ENCODE measurements at regions not wholly inside any gene's neighbourhood (a gene's known extent, or its start where the extent isn't known, plus 50 kb on each side); places are given as distances from the start of the nearest gene placed in this dataset.

DNA sequence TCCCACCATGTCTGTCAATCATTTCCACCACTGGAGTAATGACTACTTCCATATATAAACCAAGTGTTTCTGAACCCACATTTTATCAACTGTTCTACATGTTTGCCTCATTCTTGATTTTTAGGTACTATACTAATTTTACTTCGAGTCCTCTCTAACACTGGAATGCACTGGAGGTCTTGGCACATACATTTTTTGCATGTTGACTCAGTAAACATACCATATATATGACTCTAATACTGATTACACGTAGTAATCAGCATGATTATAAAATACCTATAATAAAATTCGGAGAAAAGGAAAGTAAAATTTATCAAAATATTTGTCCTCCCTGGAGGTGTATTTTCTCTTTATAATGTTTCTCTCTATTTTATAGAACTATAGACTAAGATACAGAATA, 621.7 kb upstream of the NUDT12 start:
- H3K36me3 ChIP-seq (ENCODE audit: control insufficient read depth in 2 of 2, insufficient read depth in 2 of 2, low read length in 2 of 2): no peaks in the 10 kb centered on the region
- no peaks in the 10 kb centered on the region for H3K9me3 ChIP-seq (ENCODE audit: control insufficient read depth in 2 of 2, low read length in 2 of 2)
- no peak overlapping the region for H3K4me3 ChIP-seq (ENCODE audit: low read length in 2 of 2)
- no peak overlapping the region for H3K27ac ChIP-seq (ENCODE audit: low read depth in 2 of 2, low read length in 2 of 2)
- H3K27me3 ChIP-seq (ENCODE audit: control insufficient read depth in 2 of 2, insufficient read depth in 2 of 2, low read length in 2 of 2): no peaks in the 10 kb centered on the region
- H3K9ac ChIP-seq (ENCODE audit: low read depth in 1 of 2, low read length in 2 of 2): no peak overlapping the region
- H3K4me1 ChIP-seq (ENCODE audit: control insufficient read depth in 2 of 2, insufficient read depth in 2 of 2, low read length in 2 of 2): no peaks in the 10 kb centered on the region

DNA sequence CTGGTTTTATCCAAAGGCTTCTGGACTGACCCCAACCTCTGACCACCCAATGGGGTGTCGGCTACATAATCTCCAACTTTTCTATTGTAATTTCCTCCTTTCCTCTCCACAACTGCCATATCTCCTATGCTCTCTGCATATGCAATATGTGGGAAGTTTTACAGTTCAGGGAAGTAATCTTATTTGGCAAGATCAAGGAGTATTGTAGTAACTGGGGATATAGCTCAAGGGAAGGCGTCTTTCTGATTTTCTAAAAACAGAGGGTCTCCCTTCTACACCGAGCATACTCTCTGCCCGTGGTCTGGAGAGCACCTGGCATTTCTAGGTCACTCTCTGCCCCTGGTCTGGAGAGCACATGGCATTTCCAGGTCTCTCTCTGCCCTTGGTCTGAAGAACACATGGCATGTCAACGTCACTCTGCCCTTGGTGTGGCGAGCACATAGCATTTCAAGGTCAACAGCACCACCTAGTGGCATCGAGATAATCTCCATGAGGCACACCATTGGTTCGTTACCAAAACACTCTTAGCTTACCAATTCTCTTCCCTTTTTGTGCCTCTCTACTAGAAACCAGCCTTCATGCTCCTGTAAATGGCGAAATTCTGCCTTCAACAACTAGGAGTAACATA, 616.4 kb upstream of the NUDT12 start:
- no peak overlapping the region for H3K9ac ChIP-seq (ENCODE audit: low read depth in 1 of 2, low read length in 2 of 2)

DNA sequence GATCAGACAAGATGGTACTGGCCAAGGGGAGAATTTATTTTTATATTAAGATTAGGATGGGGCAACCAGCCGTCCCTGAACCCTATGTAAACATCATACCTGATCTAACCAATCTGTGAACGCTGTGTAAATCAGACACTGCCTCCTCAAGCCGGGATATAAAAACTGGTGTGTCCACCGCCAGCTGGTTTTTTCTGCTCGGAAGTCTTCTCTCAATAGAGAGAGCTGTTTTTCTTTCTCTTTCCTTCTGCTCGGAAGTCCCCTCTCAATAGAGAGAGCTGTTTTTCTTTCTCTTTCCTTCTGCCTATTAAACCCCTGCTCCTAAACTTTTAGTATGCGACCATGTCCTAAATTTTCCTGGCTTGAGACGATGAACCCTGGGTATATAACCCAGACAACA, 615.5 kb upstream of the NUDT12 start:
- H3K36me3 ChIP-seq (ENCODE audit: control insufficient read depth in 2 of 2, insufficient read depth in 2 of 2, low read length in 2 of 2): no peaks in the 10 kb centered on the region
- H3K4me1 ChIP-seq (ENCODE audit: control insufficient read depth in 2 of 2, insufficient read depth in 2 of 2, low read length in 2 of 2): no peaks in the 10 kb centered on the region
- no peak overlapping the region for H3K27ac ChIP-seq (ENCODE audit: low read depth in 2 of 2, low read length in 2 of 2)
- peaks cover 0 to 4% of the 10 kb centered on the region in 2 donors for H3K9me3 ChIP-seq (ENCODE audit: control insufficient read depth in 2 of 2, low read length in 2 of 2)
- H3K9ac ChIP-seq (ENCODE audit: low read depth in 1 of 2, low read length in 2 of 2): no peak overlapping the region
- H3K27me3 ChIP-seq (ENCODE audit: control insufficient read depth in 2 of 2, insufficient read depth in 2 of 2, low read length in 2 of 2): no peaks in the 10 kb centered on the region
- H3K4me3 ChIP-seq (ENCODE audit: low read length in 2 of 2): no peak overlapping the region

More for the DNA sequence above, 616.4 kb upstream of the NUDT12 start:
- no peaks in the 10 kb centered on the region for H3K4me1 ChIP-seq (ENCODE audit: control insufficient read depth in 2 of 2, insufficient read depth in 2 of 2, low read length in 2 of 2)
- peaks cover 0 to 4% of the 10 kb centered on the region in 2 donors for H3K9me3 ChIP-seq (ENCODE audit: control insufficient read depth in 2 of 2, low read length in 2 of 2)
- no peaks in the 10 kb centered on the region for H3K27me3 ChIP-seq (ENCODE audit: control insufficient read depth in 2 of 2, insufficient read depth in 2 of 2, low read length in 2 of 2)
- H3K27ac ChIP-seq (ENCODE audit: low read depth in 2 of 2, low read length in 2 of 2): no peak overlapping the region
- H3K4me3 ChIP-seq (ENCODE audit: low read length in 2 of 2): no peak overlapping the region
- H3K36me3 ChIP-seq (ENCODE audit: control insufficient read depth in 2 of 2, insufficient read depth in 2 of 2, low read length in 2 of 2): no peaks in the 10 kb centered on the region

DNA sequence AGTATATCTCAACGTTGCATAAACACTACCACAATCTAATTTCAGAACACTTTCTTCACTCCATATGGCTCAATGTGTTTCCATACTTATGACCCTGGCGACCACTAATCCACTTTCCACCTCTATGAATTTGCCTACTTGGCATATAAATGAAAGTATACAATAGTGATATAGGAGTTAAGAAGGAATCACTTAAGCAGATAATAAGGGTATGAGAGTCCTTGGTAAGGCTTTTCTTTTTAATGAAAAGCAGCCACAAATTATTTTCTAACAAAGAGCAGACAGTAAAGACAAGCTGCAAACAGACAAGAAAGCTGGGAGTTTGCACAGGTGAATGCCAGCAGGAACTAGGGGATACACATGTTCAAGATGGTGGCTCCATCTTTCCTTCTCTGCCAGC, 615.1 kb upstream of the NUDT12 start:
- Histone ChIP-seq H3K27ac (ENCODE audit: low read depth in 2 of 2, low read length in 2 of 2) (no peak overlapping the region), H3K9me3 (ENCODE audit: control insufficient read depth in 2 of 2, low read length in 2 of 2) (peaks cover 0 to 4% of the 10 kb centered on the region in 2 donors), H3K36me3 (ENCODE audit: control insufficient read depth in 2 of 2, insufficient read depth in 2 of 2, low read length in 2 of 2) (no peaks in the 10 kb centered on the region)

DNA sequence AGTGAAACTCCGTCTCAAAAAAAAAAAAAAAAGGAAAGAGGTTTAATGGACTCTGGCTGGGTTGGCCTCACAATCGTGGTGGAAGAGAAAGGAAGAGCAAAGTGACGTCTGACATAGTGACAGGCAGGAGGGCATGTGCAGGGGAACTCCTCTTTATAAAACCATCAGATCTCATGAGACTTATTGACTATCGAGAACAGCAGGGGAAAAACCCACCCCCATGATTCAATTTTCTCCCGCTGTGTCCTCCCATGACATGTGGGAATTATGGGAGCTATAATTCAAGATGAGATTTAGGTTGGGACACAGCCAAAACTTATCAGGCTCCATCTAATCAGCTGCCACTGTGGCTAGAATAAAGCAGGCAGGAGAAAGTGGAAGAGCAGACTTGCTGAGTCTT, 610.4 kb upstream of the NUDT12 start:
- H3K4me1 ChIP-seq (ENCODE audit: control insufficient read depth in 2 of 2, insufficient read depth in 2 of 2, low read length in 2 of 2): no peaks in the 10 kb centered on the region
- no peak overlapping the region for H3K9ac ChIP-seq (ENCODE audit: low read depth in 1 of 2, low read length in 2 of 2)
- no peak overlapping the region for H3K27ac ChIP-seq (ENCODE audit: low read depth in 2 of 2, low read length in 2 of 2)
- H3K27me3 ChIP-seq (ENCODE audit: control insufficient read depth in 2 of 2, insufficient read depth in 2 of 2, low read length in 2 of 2): no peaks in the 10 kb centered on the region
- H3K4me3 ChIP-seq (ENCODE audit: low read length in 2 of 2): no peak overlapping the region
- H3K9me3 ChIP-seq (ENCODE audit: control insufficient read depth in 2 of 2, low read length in 2 of 2): no peaks in the 10 kb centered on the region
- H3K36me3 ChIP-seq (ENCODE audit: control insufficient read depth in 2 of 2, insufficient read depth in 2 of 2, low read length in 2 of 2): no peaks in the 10 kb centered on the region

More for the DNA sequence above, 615.1 kb upstream of the NUDT12 start:
- no peak overlapping the region for H3K9ac ChIP-seq (ENCODE audit: low read depth in 1 of 2, low read length in 2 of 2)
- no peaks in the 10 kb centered on the region for H3K27me3 ChIP-seq (ENCODE audit: control insufficient read depth in 2 of 2, insufficient read depth in 2 of 2, low read length in 2 of 2)
- H3K4me3 ChIP-seq (ENCODE audit: low read length in 2 of 2): no peak overlapping the region
- H3K4me1 ChIP-seq (ENCODE audit: control insufficient read depth in 2 of 2, insufficient read depth in 2 of 2, low read length in 2 of 2): no peaks in the 10 kb centered on the region

DNA sequence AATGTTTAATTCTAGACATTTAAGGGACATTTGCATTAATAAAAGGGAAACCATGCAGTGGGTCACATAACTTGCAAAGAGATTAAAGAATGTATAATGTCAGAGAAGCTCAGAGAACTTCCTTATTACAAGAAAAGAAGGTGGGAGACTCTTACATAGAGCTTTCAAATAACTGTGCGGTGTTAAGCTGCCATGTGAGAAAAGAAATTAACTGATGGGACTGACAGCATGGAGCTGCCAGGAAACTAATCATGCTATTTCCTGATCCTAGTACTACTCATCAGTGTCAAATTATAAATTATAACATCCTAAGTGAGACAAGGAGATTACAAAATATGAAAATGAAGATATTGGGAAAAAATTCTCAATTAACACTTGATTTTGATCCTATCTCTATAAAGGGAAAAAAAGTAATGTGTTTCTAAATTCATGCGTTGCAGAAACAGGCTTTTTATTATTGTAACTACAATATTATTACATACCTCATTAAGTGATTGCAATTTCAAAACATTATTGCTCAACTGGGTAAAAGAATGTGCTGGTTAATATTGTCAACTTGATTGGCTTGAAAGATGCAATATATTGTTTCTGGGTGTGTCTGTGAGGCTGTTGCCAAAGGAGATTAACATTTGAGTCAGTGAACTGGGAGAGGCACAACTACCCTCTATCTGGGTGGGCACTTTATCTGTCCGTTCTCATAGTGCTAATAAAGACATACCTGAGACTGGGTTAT, 609.5 kb upstream of the NUDT12 start:
- Histone ChIP-seq H3K9me3 (ENCODE audit: control insufficient read depth in 2 of 2, low read length in 2 of 2) (no peaks in the 10 kb centered on the region), H3K4me1 (ENCODE audit: control insufficient read depth in 2 of 2, insufficient read depth in 2 of 2, low read length in 2 of 2) (no peaks in the 10 kb centered on the region), H3K9ac (ENCODE audit: low read depth in 1 of 2, low read length in 2 of 2) (no peak overlapping the region), H3K4me3 (ENCODE audit: low read length in 2 of 2) (no peak overlapping the region), H3K27me3 (ENCODE audit: control insufficient read depth in 2 of 2, insufficient read depth in 2 of 2, low read length in 2 of 2) (no peaks in the 10 kb centered on the region), H3K27ac (ENCODE audit: low read depth in 2 of 2, low read length in 2 of 2) (no peak overlapping the region), H3K36me3 (ENCODE audit: control insufficient read depth in 2 of 2, insufficient read depth in 2 of 2, low read length in 2 of 2) (no peaks in the 10 kb centered on the region)

DNA sequence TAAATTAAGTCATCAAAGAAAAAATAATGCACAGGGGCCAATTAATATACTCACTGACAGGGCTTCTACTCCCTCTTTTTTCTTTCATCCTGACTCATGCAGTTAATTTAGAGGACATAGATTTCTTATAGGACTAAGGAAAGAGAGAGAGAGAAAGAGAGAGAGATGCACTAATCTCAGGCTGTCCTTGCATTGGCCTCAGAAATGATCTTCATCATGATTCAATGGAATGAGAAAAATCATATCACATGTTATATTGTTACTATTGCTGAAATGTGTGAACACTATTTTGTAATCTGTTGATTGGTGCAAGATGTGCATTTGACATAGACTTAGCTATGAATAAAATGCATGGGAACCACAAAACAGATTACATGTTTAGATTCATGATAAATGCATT, 608.3 kb upstream of the NUDT12 start:
- Histone ChIP-seq H3K36me3 (ENCODE audit: control insufficient read depth in 2 of 2, insufficient read depth in 2 of 2, low read length in 2 of 2) (no peaks in the 10 kb centered on the region), H3K27ac (ENCODE audit: low read depth in 2 of 2, low read length in 2 of 2) (no peak overlapping the region), H3K9ac (ENCODE audit: low read depth in 1 of 2, low read length in 2 of 2) (no peak overlapping the region)

DNA sequence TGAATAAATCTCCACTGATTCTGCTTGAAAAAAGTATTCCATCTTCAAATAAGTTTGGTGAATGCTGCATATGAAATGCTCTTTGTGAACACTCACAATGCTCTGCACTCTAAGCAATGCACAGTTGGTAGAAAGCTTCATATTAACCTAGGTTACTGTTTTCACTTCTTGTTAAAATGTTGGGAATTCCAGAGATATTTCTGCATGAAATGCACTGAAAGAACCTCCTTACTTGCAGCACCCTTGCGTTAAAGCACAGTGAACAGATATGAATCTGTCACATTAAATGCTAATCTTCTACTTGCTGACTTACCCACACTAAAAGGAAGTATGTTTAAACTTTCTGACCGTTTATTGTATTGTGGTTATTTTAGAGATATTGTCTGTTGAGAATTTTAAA, 584.1 kb upstream of the NUDT12 start:
- H3K9ac ChIP-seq (ENCODE audit: low read depth in 1 of 2, low read length in 2 of 2): no peak overlapping the region
- H3K4me1 ChIP-seq (ENCODE audit: control insufficient read depth in 2 of 2, insufficient read depth in 2 of 2, low read length in 2 of 2): peaks cover 0 to 2% of the 10 kb centered on the region in 2 donors
- no peak overlapping the region for H3K27ac ChIP-seq (ENCODE audit: low read depth in 2 of 2, low read length in 2 of 2)
- H3K9me3 ChIP-seq (ENCODE audit: control insufficient read depth in 2 of 2, low read length in 2 of 2): no peaks in the 10 kb centered on the region
- no peaks in the 10 kb centered on the region for H3K36me3 ChIP-seq (ENCODE audit: control insufficient read depth in 2 of 2, insufficient read depth in 2 of 2, low read length in 2 of 2)
- no peaks in the 10 kb centered on the region for H3K27me3 ChIP-seq (ENCODE audit: control insufficient read depth in 2 of 2, insufficient read depth in 2 of 2, low read length in 2 of 2)
- no peak overlapping the region for H3K4me3 ChIP-seq (ENCODE audit: low read length in 2 of 2)

More for the DNA sequence above, 608.3 kb upstream of the NUDT12 start:
- no peak overlapping the region for H3K4me3 ChIP-seq (ENCODE audit: low read length in 2 of 2)
- H3K27me3 ChIP-seq (ENCODE audit: control insufficient read depth in 2 of 2, insufficient read depth in 2 of 2, low read length in 2 of 2): no peaks in the 10 kb centered on the region
- H3K9me3 ChIP-seq (ENCODE audit: control insufficient read depth in 2 of 2, low read length in 2 of 2): no peaks in the 10 kb centered on the region
- H3K4me1 ChIP-seq (ENCODE audit: control insufficient read depth in 2 of 2, insufficient read depth in 2 of 2, low read length in 2 of 2): no peaks in the 10 kb centered on the region

DNA sequence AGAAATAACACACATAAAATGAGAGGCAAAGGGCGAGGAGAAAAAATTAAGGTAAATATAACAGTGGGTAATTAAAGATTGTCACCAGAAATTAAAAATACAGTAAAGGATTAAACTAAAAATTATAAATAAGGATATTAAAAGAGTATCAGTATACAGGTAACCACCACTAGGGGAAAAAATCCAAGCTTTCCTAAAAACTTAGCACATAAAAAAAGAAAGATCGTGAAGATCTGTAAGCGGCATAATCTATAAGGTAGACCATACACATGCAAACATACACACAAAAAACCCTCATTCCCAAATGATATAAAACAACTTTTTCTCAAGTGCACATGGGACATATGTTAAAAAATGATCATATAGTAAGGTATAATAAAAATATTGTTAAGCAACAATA, 577.3 kb upstream of the NUDT12 start:
- Histone ChIP-seq H3K9me3 (ENCODE audit: control insufficient read depth in 2 of 2, low read length in 2 of 2) (no peaks in the 10 kb centered on the region), H3K4me1 (ENCODE audit: control insufficient read depth in 2 of 2, insufficient read depth in 2 of 2, low read length in 2 of 2) (no peaks in the 10 kb centered on the region), H3K36me3 (ENCODE audit: control insufficient read depth in 2 of 2, insufficient read depth in 2 of 2, low read length in 2 of 2) (no peaks in the 10 kb centered on the region), H3K27me3 (ENCODE audit: control insufficient read depth in 2 of 2, insufficient read depth in 2 of 2, low read length in 2 of 2) (no peaks in the 10 kb centered on the region), H3K4me3 (ENCODE audit: low read length in 2 of 2) (no peak overlapping the region), H3K27ac (ENCODE audit: low read depth in 2 of 2, low read length in 2 of 2) (no peak overlapping the region), H3K9ac (ENCODE audit: low read depth in 1 of 2, low read length in 2 of 2) (no peak overlapping the region)

DNA sequence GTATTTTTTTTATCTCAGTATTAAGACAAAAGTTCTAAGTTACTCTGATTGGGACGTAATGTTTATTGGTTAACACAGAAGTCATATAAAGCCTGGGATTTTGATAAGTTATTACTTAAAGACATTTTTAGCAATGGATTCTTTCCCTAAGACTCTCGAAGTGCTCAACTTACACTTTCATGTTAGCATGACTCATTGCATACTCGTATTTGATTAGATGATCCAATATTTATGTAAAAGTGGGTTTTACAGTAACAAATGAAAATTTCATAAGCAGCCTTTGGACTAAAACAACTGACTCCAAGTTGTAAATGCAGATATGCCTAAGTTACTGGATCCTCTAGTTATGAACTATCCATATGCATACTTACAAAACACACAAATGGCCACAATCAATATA, 567.7 kb upstream of the NUDT12 start:
- H3K27ac ChIP-seq (ENCODE audit: low read depth in 2 of 2, low read length in 2 of 2): no peak overlapping the region
- no peak overlapping the region for H3K9ac ChIP-seq (ENCODE audit: low read depth in 1 of 2, low read length in 2 of 2)
- no peak overlapping the region for H3K4me3 ChIP-seq (ENCODE audit: low read length in 2 of 2)
- no peaks in the 10 kb centered on the region for H3K4me1 ChIP-seq (ENCODE audit: control insufficient read depth in 2 of 2, insufficient read depth in 2 of 2, low read length in 2 of 2)
- H3K27me3 ChIP-seq (ENCODE audit: control insufficient read depth in 2 of 2, insufficient read depth in 2 of 2, low read length in 2 of 2): no peaks in the 10 kb centered on the region
- no peaks in the 10 kb centered on the region for H3K36me3 ChIP-seq (ENCODE audit: control insufficient read depth in 2 of 2, insufficient read depth in 2 of 2, low read length in 2 of 2)
- H3K9me3 ChIP-seq (ENCODE audit: control insufficient read depth in 2 of 2, low read length in 2 of 2): no peaks in the 10 kb centered on the region
